Esophagus muscularis mucosa (tissue), 4 donors: ENCODE measurements at regions not wholly inside any gene's neighbourhood (a gene's known extent, or its start where the extent isn't known, plus 50 kb on each side); places are given as distances from the start of the nearest gene placed in this dataset.
A peak's percentile ranks its signal among the peaks of the same experiment; 100 is the strongest.

Experiments used
- DNase-seq: peaks from one replicate; pipeline ENCODE4 v3.0.0-alpha.2; 2017; ENCODE audit errors: extremely low spot score
- H3K27ac ChIP-seq, 4 donors: fragments of 200-600 bp; sonication (generic); replicated peaks in 1 of 4; 1 replicate in 3 of 4; 2 replicates in 1 of 4; pipeline ENCODE4 v1.5.1; 2016 to 2019; ENCODE audit warnings: mild to moderate bottlenecking in 1 of 4
- H3K27me3 ChIP-seq, 4 donors: fragments of 200-600 bp; sonication (generic); one replicate each; pipeline versions ENCODE4 v1.5.1 to v1.6.0; 2016 to 2019
- H3K36me3 ChIP-seq, 4 donors: fragments of 200-600 bp; sonication (generic); one replicate each; pipeline ENCODE4 v1.5.1; 2016 to 2019
- H3K4me1 ChIP-seq, 4 donors: fragments of 200-600 bp; sonication (generic); one replicate each; pipeline ENCODE4 v1.5.1; 2016 to 2019
- H3K4me3 ChIP-seq, 4 donors: fragments of 200-600 bp; sonication (generic); 1 replicate in 2 of 4; 2 replicates in 2 of 4; pipeline ENCODE4 v1.5.1; 2016 to 2019; ENCODE audit warnings: mild to moderate bottlenecking in 4 of 4, moderate library complexity in 1 of 4
- H3K9me3 ChIP-seq, 4 donors: fragments of 200-600 bp; sonication (generic); 1 replicate in 3 of 4; 2 replicates in 1 of 4; pipeline ENCODE4 v1.5.1; 2016 to 2019
- CTCF ChIP-seq, 3 experiments: fragments of 200-600 bp in 2 of 3; fragments of 450-650 bp in 1 of 3; sonication (generic) in 2 of 3; IDR thresholded peaks; one replicate each; pipeline ENCODE4 v1.5.1; 2017 to 2019; ENCODE audit warnings: antibody characterized with exemption in 3 of 3, mild to moderate bottlenecking in 2 of 3, moderate library complexity in 1 of 3
- EP300 ChIP-seq: sonication (generic); formaldehyde crosslinking; IDR thresholded peaks from one replicate; pipeline ENCODE4 v1.6.1; 2017; ENCODE audit warnings: antibody characterized with exemption
- POLR2A ChIP-seq: fragments of 450-650 bp; IDR thresholded peaks from one replicate; pipeline ENCODE4 v1.6.1; 2017; ENCODE audit warnings: antibody characterized with exemption, moderate library complexity, mild to moderate bottlenecking, low read depth
- POLR2AphosphoS5 ChIP-seq, 2 donors: sonication (generic); formaldehyde crosslinking; IDR thresholded peaks; one replicate each; pipeline ENCODE4 v1.6.1; 2017; ENCODE audit warnings: antibody characterized with exemption in 2 of 2
- WGBS: methylation state at CpG from one replicate; pipeline ENCODE4 v1.1.5; 2018; 5-methylcytosine and 5-hydroxymethylcytosine counted together
- intact Hi-C: fragments of 100-400 bp; cut with DNase I; formaldehyde crosslinking; loops from one replicate; pipeline ENCODE4 v1.15.1; 2023

DNA sequence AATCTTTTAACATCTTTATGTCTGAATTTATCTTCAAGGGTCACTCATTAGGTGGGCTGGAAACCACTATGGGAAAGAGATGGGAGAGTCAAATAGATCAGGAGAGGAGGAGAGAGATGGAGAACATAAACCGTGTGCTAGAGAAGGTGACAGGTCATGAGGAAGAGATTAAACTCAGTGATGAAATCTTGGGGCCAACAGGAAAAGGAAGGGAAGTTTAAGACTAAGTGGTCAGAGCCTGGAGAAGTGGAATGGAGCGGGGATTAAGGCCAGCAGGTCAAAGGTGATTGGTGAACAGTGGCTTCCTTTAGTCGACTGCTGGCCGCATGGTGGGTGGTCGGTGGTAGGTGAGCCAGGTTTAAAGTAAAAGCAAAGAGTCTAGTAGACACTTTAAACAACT is 169.3 kb upstream of the IVNS1ABP start:
- intact Hi-C loops = no loop called here
- Histone ChIP-seq H3K9me3 (no peaks in the 10 kb centered on the region), H3K4me1 (peaks cover 0 to 22% (median 5%) of the 10 kb centered on the region in 4 donors), H3K36me3 (no peaks in the 10 kb centered on the region), H3K27ac (no peak overlapping the region), H3K27me3 (no peaks in the 10 kb centered on the region), H3K4me3 (no peak overlapping the region)
- WGBS = 68% methylated on average over 5 of the region's 5 CpGs
- TF ChIP-seq CTCF (IDR thresholded peaks at IDR 0.05) (no peak), POLR2A (no peak), EP300 (no peak), POLR2AphosphoS5 (IDR thresholded peaks at IDR 0.05) (no peak)
- no peak for DNase-seq

GRCh38 chr1:185483664-185484450 is 166.8 kb upstream of the IVNS1ABP start:
- intact Hi-C loops = no loop called here
- no peak overlapping the region for H3K4me3 ChIP-seq
- peaks cover 0 to 20% (median 5%) of the 10 kb centered on the region in 4 donors for H3K4me1 ChIP-seq
- no peaks in the 10 kb centered on the region for H3K36me3 ChIP-seq
- TF ChIP-seq CTCF (IDR thresholded peaks at IDR 0.05) = no peak
- TF ChIP-seq EP300 = no peak
- TF ChIP-seq POLR2AphosphoS5 (IDR thresholded peaks at IDR 0.05) = no peak
- no peak for TF ChIP-seq POLR2A
- DNase-seq = no peak
- no peaks in the 10 kb centered on the region for H3K27me3 ChIP-seq
- no peaks in the 10 kb centered on the region for H3K9me3 ChIP-seq
- WGBS = 79% methylated on average over 2 of the region's 2 CpGs
- H3K27ac ChIP-seq = peak overlapping the region in 2 of 4 donors; percentile 20 to 27

DNA sequence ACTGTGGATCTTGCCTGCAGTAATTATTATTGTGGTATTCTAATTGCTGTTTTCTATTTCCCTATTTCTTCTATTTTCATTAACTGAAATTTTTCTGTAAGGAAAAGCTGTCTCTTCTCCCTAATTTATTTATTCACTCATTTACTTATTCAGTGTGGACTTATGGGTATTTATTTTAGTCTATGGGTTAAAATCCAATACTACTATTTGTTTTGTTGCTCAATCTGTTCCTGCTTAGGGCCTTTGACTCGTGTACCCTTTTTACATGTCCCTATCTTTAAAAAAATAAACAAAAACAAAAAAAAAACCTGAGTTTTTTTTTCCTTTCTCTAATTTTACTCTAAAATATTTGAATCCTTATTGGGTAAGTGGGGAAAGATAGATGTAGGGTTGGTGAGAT is 166.2 kb upstream of the IVNS1ABP start:
- DNase-seq = no peak
- intact Hi-C loops = no loop called here
- Histone ChIP-seq H3K9me3 (no peaks in the 10 kb centered on the region), H3K36me3 (no peaks in the 10 kb centered on the region), H3K27me3 (no peaks in the 10 kb centered on the region), H3K4me3 (no peak overlapping the region), H3K27ac (no peak overlapping the region), H3K4me1 (peaks cover 0 to 13% (median 5%) of the 10 kb centered on the region in 4 donors)
- 38% methylated on average over 1 of the region's 1 CpG for WGBS
- TF ChIP-seq POLR2AphosphoS5 (IDR thresholded peaks at IDR 0.05) (no peak), EP300 (no peak), POLR2A (no peak)

- H3K27me3 ChIP-seq = no peaks in the 10 kb centered on the region
- no peak overlapping the region for H3K27ac ChIP-seq
- DNase-seq = no peak
- H3K9me3 ChIP-seq = no peaks in the 10 kb centered on the region
- H3K4me1 ChIP-seq = peaks cover 0 to 10% (median 5%) of the 10 kb centered on the region in 4 donors
- no peaks in the 10 kb centered on the region for H3K36me3 ChIP-seq
- H3K4me3 ChIP-seq = no peak overlapping the region
- TF ChIP-seq POLR2AphosphoS5 (IDR thresholded peaks at IDR 0.05) (no peak), CTCF (IDR thresholded peaks at IDR 0.05) (no peak), POLR2A (no peak), EP300 (no peak)
- WGBS = 63% methylated on average over 2 of the region's 2 CpGs
- intact Hi-C loops = no loop called here
Observed at GRCh38 chr1:185480545-185480944, 163.5 kb upstream of the IVNS1ABP start.

DNA sequence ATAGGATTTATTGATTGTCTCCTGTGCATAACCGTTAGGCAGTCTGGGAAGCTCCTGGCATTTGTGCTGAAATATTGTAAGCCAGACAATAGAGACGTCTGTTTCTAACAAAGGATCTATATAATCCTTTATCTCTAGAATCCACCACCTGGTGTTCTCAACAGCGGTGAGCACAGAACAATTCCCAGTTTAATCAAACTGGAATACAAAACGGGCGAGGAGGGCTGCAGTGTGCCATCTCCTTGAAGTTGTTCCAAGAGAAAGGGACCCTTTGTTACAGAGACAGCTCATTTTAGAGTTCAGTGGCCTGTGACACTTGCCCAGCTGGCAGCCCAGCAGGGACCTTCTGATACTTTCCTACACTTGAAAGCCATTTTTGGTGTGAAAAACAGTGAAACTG is 162.8 kb upstream of the IVNS1ABP start:
- TF ChIP-seq POLR2AphosphoS5 (IDR thresholded peaks at IDR 0.05) (no peak), EP300 (no peak), POLR2A (no peak), CTCF (IDR thresholded peaks at IDR 0.05) (no peak)
- Histone ChIP-seq H3K9me3 (no peaks in the 10 kb centered on the region), H3K4me1 (peaks cover 0 to 10% (median 5%) of the 10 kb centered on the region in 4 donors), H3K36me3 (no peaks in the 10 kb centered on the region), H3K27ac (no peak overlapping the region), H3K27me3 (no peaks in the 10 kb centered on the region), H3K4me3 (no peak overlapping the region)
- intact Hi-C loops = no loop called here
- 74% methylated on average over 5 of the region's 5 CpGs for WGBS
- DNase-seq = no peak
